HG03039 (cell line): ENCODE measurements at regions not wholly inside any gene's neighbourhood (a gene's known extent, or its start where the extent isn't known, plus 50 kb on each side); places are given as distances from the start of the nearest gene placed in this dataset.

Experiments
- ATAC-seq: cut with Tn5 transposase; IDR thresholded peaks from one replicate; pipeline ENCODE4 v1.9.1; 2021; ENCODE audit warnings: mild to moderate bottlenecking, moderate library complexity; ENCODE audit not compliant: unreplicated experiment

GRCh38 chr2:163863073-163863472, 127.3 kb upstream of the FIGN start:
- no peak for ATAC-seq

GRCh38 chr2:163859951-163860350, 124.1 kb upstream of the FIGN start:
- no peak for ATAC-seq

GRCh38 chr2:163856941-163857340, 121.1 kb upstream of the FIGN start:
- ATAC-seq = no peak

- no peak for ATAC-seq
Observed at GRCh38 chr2:163852616-163853015, 116.8 kb upstream of the FIGN start.

GRCh38 chr2:163849756-163850435, 114.1 kb upstream of the FIGN start:
- ATAC-seq = no peak

GRCh38 chr2:163838890-163839289, 103.1 kb upstream of the FIGN start:
- ATAC-seq = no peak

GRCh38 chr2:163836167-163836566, 100.4 kb upstream of the FIGN start:
- no peak for ATAC-seq

- ATAC-seq = no peak
Observed at GRCh38 chr2:163834841-163835240, 99.0 kb upstream of the FIGN start.

- no peak for ATAC-seq
Observed at GRCh38 chr2:163834221-163834620, 98.4 kb upstream of the FIGN start.

GRCh38 chr2:163828771-163829170, 93.0 kb upstream of the FIGN start:
- ATAC-seq = no peak

GRCh38 chr2:163822033-163822432, 86.2 kb upstream of the FIGN start:
- ATAC-seq = no peak

GRCh38 chr2:163812926-163813520, 77.2 kb upstream of the FIGN start:
- ATAC-seq = no peak

GRCh38 chr2:163808406-163808805, 72.6 kb upstream of the FIGN start:
- no peak for ATAC-seq

GRCh38 chr2:163802284-163802683, 66.5 kb upstream of the FIGN start:
- ATAC-seq = no peak

- ATAC-seq = no peak
Observed at GRCh38 chr2:163801486-163801885, 65.7 kb upstream of the FIGN start.

- no peak for ATAC-seq
Observed at GRCh38 chr2:163800951-163801381, 65.2 kb upstream of the FIGN start.

- no peak for ATAC-seq
Observed at GRCh38 chr2:163799807-163800206, 64.0 kb upstream of the FIGN start.

GRCh38 chr2:163794635-163795034, 58.8 kb upstream of the FIGN start:
- ATAC-seq = no peak
